HPDE6-E6E7 (cell line): ENCODE measurements at regions not wholly inside any gene's neighbourhood (a gene's known extent, or its start where the extent isn't known, plus 50 kb on each side); places are given as distances from the start of the nearest gene placed in this dataset.
"Not testable (repeated sequence)": the region's sequence is repeated elsewhere in the genome, so short reads cannot be mapped to it uniquely, and the experiment has no call there.

Experiments
- DNase-seq: peaks from one replicate; pipeline ENCODE4 v3.0.0; 2011; ENCODE audit warnings: missing footprints; ENCODE audit errors: extremely low spot score

DNA sequence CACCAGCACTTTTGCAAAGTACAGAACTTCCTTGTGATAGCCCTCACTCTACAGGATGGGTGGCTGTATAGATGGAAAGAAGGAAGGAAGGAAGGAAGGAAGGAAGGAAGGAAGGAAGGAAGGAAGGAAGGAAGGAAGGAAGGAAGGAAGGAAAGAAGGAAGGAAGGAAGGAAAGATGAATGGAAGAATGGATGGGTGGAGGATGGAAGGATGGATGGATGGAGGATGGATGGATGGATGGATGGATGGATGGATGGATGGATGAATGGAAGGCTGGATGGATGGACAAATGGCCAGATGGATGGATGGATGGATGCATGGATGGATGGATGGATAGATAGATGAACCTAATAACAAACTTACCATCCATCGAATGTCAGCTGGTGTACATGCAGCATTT is 256.9 kb downstream of the ANKRD60 start:
- not testable (repeated sequence) for DNase-seq

DNA sequence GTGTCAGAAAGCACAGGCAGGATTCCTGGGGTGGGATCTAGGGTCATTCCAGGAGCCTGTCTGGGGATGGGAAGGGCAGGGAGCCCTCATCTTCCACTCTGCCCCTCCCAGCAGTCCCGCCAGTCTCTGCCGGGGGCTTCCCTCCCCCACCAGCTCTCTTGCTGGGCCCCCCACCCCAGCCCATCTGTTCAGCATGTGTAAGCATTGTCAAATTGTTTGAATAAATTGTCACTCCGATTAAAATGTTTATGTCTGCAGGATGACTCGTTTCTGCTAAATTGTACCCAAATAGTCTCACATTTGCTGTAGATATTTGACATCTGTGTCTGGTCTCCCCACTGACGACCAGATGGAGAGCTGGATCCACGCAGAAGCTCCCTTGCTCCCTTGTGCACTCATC is 257.6 kb downstream of the ANKRD60 start:
- no peak for DNase-seq

- no peak for DNase-seq
Measured at GRCh38 chr20:57970116-57970515, 258.3 kb downstream of the ANKRD60 start.

GRCh38 chr20:57968120-57968519 is 258.3 kb upstream of the PMEPA1 start:
- DNase-seq: no peak

DNA sequence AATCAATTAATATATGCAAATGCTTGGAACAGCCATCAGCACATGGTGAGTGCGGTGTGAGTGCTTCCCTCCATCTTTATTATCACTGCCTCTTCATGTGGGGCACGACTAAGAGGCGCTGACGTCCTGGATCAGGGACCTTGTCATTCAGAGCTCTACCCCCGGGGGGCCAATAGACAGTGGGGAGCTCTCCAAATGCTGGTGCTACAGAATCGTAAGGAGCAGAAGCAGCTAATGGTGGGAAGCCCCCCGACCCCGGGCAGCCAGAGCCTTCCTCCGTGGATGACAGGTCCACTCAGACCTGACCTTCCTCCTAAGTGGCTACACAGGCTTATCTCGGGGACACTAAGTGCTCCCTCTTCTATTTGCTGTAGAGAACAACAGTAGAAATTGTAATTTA is 257.5 kb upstream of the PMEPA1 start:
- no peak for DNase-seq

- no peak for DNase-seq
Measured at GRCh38 chr20:57966620-57967019, 256.8 kb upstream of the PMEPA1 start.

DNA sequence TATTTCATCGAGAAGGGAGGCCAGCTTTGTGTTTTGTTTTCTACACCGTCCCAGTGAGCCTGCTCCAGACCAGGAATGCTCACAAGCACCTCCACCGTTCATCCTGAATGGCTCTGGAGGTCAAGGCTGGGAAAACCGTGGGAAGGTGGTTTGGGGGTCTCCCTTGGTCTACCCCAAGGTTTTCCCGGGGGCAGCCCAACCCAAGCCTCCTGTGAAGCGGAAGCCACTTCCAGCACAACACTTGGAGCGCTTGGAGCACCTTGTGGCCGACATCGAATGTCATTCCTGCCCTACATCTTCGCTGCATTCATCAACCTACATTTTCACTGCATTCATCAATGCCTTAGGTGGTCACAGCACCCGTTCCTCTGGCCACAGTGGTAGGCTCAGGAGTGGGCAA is 255.6 kb upstream of the PMEPA1 start:
- DNase-seq: no peak

GRCh38 chr20:57964011-57964862 is 254.4 kb upstream of the PMEPA1 start:
- DNase-seq: no peak

DNA sequence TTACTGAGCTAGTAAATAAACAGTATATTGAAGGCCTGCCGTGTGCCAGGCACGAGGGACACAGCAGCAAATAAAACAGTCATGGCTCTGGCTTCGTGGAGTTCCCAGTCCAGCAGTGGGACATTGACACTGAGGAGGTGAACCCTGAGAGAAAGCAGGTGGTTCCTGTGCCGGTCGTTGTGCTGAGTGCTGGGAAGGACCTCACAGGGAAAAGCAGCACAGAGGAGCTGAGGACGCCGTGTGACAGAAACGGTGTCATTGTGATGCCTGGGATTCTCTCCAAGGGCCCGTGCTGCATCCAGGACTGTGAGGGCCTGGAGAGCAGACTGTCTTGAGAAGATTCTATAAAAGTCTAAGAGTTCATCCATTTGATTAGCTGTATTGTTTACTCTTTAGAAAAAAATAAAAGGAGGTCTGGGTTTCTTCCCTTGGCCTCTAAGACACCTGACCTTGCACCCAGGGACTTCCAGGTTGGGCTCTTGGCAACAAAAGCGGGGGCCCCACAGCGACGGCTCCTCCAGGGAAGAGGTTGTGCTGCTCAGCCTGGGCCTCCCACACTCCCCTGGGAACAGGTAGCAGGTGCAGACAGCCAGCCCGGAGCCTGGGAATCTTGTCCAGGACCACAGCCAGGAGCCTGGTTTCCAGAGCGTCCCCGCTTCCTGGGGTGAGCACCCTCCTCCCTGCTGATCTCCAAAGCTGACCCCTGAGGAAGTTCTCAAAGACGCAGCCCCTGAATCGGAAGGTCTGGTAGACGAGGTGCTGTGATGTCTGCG is 251.2 kb upstream of the PMEPA1 start:
- DNase-seq: no peak

GRCh38 chr20:57959589-57959988 is 249.8 kb upstream of the PMEPA1 start:
- no peak for DNase-seq

GRCh38 chr20:57959018-57959417 is 249.2 kb upstream of the PMEPA1 start:
- DNase-seq: no peak

GRCh38 chr20:57958050-57958420 is 248.2 kb upstream of the PMEPA1 start:
- DNase-seq: no peak

DNA sequence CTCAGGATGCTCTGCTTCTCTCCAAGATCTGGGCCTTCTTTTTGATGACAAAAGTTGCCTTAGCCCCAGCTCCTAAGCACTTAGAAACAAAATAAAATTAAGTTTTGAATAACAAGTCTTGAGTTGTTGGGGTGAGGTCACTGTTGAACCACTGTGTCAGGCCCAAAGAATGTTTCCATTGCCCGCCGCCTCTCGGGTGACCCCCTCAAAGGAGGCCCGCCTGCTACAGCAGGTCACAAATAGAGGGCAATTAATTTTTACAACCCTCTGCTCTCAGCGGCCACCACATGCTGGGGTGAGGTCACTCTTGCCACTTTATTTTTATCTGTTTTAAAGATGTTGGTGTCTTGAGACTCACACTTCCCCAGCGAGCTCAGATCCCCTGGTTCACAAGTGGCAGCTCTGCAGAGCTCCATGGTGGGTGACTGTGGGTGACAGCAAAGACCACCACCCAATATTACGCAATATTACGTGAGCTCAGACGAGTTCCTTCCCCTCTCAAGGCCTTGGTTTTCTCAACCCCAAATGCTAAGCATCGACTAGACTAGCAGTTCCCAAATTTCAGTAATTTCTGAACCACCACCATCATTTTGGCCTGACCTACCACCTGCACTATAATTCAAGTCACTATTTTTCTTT is 247.7 kb upstream of the PMEPA1 start:
- no peak for DNase-seq

- DNase-seq: peak; percentile 42
Measured at GRCh38 chr20:57953638-57954037, 243.8 kb upstream of the PMEPA1 start.

GRCh38 chr20:57952136-57952535 is 242.3 kb upstream of the PMEPA1 start:
- no peak for DNase-seq

DNA sequence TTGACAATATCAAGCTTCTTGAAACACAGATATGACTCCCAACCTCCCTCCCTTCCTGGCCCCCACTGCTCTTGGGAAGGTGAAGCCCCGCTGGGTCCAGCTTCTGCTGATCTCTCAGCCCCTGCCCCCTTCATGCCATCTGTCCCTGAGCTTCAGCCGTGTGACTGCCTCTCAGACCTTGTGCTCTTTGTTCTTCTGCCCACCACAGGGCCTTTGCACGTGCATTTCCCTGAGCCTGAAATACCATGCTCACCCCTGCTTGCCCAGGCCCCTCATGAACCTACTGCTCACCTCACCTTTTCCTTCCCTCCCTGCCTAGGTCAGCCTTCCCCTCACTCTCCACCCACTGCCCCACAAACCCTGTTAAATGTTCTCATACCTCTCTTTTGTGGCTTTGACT is 241.7 kb upstream of the PMEPA1 start:
- no peak for DNase-seq

DNA sequence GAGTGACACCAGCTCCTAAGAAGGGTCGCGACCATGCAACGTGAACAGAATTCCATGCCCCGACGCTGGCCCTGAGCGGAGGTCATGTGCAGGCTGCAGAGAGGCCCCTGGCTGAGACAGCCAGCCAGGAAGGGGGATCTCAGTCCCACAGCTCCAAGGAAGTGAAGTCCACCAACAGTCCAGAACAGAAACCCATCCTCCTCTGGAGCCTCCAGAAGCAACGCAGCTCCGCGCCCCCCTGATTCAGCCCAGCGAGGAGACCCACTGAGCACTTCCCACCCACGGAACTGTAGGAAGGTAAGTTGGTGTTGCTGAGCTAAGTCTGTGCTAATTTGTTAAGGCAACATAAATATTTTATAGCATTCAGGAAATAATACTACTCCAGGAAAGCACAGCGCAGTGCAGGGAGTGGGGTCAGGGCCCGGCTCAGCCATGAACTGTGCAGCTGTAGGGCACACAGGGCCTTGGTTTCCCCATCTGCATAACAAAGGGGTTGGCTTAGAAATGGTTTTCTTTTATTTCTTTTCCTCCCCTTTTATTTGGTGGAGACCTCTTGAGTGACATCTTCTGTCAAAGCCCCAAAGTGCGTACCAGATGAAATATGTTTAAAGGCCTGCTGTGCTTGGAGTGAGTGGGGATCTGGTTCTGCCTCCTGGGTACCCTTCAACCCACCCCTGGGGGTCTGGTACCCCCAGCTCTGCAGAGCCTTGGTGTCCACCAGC is 241.1 kb upstream of the PMEPA1 start:
- DNase-seq: no peak

DNA sequence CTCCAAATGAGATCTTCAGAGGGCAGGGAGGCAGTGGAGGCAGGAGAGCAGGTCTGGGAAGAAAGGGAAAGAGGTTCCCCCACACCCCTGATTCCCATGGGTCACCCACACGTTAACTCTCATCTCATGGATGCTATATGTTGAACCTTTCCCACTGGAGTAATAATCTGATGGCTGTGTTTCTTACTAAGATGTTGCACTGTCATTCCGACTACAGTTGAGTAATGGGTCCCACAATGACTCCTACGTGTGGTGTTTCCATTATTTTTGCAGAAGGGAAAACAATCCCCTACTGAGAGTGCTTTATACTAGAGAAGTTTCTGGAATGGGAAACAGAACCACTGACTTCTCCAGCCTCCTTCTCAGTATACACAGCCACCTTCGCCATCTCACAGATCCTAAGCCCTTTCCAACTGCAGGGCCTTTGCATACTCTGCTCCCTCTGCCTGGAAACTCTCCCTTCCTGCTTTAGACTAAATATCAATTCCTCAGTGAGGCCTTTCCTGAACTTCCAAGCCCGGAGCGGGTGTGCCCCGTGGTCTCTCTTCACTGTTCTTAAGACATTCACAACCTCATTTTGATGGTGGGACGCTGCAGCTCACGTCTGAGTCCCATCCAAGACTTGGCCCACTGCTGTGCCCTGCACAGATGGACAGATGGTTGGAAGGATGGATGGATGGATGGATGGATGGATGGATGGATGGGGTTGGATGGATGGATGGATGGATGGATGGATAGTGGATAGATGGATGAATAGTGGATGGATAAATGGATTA is 238.6 kb upstream of the PMEPA1 start:
- no peak for DNase-seq

- no peak for DNase-seq
Measured at GRCh38 chr20:57947421-57948179, 237.8 kb upstream of the PMEPA1 start.

DNA sequence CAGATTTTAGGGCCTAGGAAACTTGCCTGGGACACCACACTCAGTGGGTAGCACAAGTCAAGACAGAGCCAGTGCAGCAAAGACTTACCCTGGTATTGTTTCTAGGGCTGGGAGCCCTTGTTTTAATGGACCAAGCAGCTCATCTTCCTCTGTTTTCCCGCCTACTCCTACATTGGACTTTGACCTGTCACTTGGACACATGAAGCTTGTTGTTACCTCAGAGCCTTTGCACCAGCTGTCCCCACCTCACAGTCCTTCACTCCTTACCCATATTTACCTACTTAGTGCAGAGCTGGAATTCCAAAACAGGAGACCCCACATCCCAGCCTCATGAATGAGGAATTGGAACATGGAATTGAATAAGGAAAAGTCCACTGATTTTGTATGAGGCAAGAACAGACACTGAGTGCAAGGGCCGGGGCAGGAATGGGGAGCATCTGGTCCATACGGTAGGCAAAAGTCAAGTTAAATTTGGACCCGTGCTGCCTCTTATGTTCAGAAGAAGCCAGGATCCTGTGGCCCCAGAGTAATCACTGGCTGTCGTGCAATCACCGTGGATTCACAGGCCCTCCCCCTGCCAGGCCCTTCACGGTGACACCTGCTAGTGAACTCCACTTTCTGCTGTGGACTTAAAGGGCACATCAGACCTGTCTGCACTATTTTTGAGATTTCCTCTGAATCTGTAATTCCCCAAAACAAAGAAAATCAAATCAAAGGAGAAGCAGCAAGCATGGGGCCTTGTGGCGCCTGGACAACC is 236.9 kb upstream of the PMEPA1 start:
- DNase-seq: no peak
